GM12892 (cell line): ENCODE measurements at regions not wholly inside any gene's neighbourhood (a gene's known extent, or its start where the extent isn't known, plus 50 kb on each side); places are given as distances from the start of the nearest gene placed in this dataset.

Experiments used
- POLR2A ChIP-seq: IDR thresholded peaks from 2 replicates; pipeline ENCODE4 v1.6.1; 2011; ENCODE audit warnings: low read depth, low read length, control low read depth
- POLR2AphosphoS5 ChIP-seq: IDR thresholded peaks from 2 replicates; pipeline ENCODE4 v1.6.1; 2011; ENCODE audit warnings: low read depth, low read length, control low read depth
- TAF1 ChIP-seq: IDR thresholded peaks from 2 replicates; pipeline ENCODE4 v1.6.1; 2011; ENCODE audit warnings: low read depth, mild to moderate bottlenecking, control low read depth, low read length, borderline replicate concordance

GRCh38 chr5:102666164-102666946, 88.8 kb upstream of the PAM start:
- TF ChIP-seq POLR2A (no peak), POLR2AphosphoS5 (no peak), TAF1 (no peak)
